GM21529 (cell line): ENCODE measurements at regions not wholly inside any gene's neighbourhood (a gene's known extent, or its start where the extent isn't known, plus 50 kb on each side); places are given as distances from the start of the nearest gene placed in this dataset.
"Not testable (repeated sequence)": the region's sequence is repeated elsewhere in the genome, so short reads cannot be mapped to it uniquely, and the experiment has no call there.

ENCODE experiments used
- ATAC-seq: cut with Tn5 transposase; IDR thresholded peaks from one replicate; pipeline ENCODE4 v1.9.1; 2021; ENCODE audit not compliant: unreplicated experiment

DNA sequence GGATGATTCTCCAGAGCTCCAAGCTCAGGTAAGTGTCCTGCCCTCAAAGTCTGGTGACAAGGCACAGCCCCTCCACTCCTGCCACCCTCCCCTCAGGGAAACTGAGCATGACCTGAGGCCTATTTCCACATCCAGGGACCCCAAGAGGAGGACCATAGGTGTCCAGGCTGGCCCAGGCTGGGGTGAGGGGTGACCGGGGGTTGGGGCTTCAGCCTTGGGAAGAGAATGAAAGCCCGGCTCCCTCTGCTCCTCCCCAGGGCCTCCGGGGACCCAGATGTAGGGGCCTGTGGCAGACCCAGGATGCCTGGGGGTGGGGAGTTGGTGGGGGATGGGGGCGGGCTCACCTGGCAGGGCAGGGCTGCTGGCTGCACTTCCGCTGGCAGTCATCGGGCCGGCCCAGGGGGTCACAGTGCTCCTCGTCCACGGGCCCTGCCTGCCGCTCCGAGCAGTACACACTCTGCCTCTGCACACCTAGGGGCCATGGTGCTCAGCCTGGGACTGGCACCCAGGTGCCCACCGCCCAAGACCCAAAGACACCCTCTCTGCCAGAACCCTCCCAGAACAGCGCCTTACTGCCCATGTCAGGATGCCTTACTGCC, 116.5 kb upstream of the AKAP13 start:
- not testable (repeated sequence) for ATAC-seq

DNA sequence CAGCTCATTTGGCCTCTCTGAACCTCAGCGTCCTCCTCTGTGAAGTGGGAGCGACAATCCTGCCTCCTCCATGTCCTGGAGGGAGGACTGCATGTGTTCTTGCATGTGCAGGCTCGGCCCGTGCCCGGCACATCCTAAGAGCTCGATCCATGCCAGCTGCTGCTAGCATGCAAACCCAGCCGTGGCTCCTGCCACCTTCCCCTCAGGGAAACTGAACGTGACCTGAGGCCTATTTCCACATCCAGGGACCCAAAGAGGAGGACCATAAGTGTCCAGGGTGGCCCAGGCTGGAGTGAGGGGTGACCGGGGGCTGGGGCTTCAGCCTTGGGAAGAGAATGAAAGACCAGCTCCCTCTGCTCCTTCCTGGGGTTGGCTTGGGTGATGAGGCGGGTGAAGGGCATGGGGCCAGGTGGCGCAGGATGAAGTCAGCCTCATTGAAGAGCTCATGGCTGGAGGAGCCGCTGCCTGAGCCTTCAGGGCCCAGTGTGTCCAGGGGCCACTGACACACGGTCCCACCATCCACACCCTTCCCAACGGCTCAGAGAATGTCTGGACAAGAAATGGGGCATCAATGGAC, 115.7 kb upstream of the AKAP13 start:
- not testable (repeated sequence) for ATAC-seq

DNA sequence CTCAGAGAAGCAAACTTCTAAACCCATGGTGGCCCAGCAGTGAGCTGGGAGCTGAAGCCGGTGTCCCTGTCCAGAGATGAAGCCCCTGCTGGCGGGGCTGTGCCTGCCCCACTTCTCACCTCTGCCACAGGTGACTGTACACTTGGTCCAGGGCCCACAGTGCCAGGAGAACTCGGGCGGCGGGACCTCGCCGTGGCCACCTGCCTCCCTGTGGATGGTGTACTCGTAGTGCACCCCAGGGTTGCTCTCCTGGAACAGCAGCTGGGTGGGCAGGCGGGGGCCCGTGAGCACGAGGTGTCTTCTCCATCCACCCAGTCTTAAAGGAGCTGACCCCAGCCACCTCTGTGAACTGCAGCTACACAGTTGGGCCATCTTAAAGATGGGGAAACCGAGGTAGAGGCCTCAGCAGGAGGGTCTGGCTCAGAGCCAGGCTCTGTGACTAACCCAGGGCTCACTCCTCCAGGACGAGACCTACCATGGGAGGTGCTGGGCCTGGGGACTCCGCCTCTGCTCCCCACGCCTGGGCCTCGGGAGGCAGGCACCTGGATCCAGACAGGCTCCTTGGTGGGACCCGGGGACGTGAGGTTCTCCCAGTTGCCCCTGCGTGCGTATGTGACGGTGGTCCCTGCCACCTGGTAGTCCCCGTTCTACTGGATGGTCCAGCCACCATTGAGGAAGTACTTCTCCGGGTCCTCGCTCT, 113.1 kb upstream of the AKAP13 start:
- ATAC-seq, result not testable (repeated sequence)

DNA sequence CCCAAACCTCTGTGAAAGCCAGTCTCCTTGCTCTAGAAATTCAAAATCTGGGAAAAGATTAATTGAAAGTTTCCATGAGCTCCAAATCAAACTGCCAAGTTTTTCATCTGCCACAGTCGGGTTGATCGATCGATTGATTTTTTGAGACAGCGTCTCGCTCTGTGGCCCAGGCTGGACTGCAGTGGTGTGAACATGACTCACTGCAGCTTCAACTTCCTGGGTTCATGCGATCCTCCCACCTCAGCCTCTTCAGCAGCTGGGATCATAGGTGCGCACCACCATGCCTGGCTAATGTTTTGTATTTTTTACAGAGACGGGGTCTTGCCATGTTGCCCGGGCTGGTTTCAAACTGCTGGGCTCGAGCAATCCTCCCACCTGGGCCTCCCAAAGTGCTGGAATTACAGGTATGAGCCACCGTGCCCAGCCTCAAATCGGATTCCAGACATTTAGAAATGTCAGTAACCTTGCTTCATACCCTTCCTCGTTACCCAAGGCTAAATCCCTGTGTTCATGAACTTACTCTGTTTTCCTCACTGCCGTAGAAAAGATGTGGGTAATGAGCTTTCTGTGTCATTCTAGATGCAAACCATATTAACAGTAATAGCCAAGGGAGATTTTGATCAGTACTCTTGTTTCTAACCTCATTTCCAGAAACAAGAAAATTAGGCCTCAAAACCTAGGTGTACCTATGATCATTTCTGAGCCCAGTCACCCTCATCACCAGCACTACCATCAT, 105.9 kb upstream of the AKAP13 start:
- no peak for ATAC-seq

DNA sequence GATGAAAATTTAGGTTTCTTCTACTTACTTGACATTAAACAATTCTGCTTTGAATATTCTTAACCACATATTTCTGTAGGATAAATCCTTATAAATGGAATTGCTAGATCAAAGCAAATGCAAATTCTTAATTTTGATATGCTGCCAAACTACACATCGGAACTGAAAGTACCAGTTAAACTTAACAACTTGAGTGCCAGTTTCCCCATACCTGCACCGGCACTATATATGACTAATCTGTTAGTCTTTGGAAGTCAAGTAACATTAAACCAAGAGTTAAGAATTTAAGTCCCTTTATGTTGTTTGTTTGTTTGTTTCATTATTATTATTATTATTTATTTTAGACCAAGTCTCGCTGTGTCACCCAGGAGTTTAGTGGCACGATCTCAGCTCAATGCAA, 103.9 kb upstream of the AKAP13 start:
- ATAC-seq, result no peak

GRCh38 chr15:85276921-85277320, 103.5 kb upstream of the AKAP13 start:
- no peak for ATAC-seq

DNA sequence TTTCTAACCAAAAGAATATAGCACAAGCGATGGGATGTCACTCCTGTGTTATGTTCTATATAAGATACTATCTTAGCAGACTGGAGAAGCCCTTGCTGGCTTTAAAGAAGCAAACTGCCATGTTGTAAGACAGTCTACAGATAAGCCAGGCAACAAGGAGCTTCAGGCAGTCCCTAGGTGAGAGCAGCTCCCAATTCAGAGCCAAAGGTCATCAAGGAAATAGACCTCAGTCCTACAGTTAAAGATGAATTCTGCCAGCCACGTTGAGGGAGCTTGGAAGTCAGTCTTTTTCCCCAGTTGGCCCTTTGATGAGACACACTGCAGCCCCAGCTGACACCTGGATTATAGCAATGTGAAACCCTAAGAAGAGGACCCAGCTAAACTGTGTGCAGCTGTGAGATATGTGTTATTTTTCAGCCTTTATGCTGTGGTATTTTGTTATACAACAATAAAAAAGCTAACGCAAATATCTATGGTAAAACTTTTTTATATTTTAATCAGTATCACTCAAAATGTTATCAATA, 102.5 kb upstream of the AKAP13 start:
- ATAC-seq, result no peak

GRCh38 chr15:85280203-85280602, 100.2 kb upstream of the AKAP13 start:
- peak; percentile 35 for ATAC-seq

- ATAC-seq, result no peak
These were observed 99.0 kb upstream of the AKAP13 start for GRCh38 chr15:85281293-85281882.

- ATAC-seq, result no peak
These were observed 97.8 kb upstream of the AKAP13 start for GRCh38 chr15:85282504-85283115.

- peak; percentile 89 for ATAC-seq
These were observed 96.6 kb upstream of the AKAP13 start for GRCh38 chr15:85283815-85284214.

GRCh38 chr15:85284497-85284896, 95.9 kb upstream of the AKAP13 start:
- ATAC-seq, result peak; percentile 73

DNA sequence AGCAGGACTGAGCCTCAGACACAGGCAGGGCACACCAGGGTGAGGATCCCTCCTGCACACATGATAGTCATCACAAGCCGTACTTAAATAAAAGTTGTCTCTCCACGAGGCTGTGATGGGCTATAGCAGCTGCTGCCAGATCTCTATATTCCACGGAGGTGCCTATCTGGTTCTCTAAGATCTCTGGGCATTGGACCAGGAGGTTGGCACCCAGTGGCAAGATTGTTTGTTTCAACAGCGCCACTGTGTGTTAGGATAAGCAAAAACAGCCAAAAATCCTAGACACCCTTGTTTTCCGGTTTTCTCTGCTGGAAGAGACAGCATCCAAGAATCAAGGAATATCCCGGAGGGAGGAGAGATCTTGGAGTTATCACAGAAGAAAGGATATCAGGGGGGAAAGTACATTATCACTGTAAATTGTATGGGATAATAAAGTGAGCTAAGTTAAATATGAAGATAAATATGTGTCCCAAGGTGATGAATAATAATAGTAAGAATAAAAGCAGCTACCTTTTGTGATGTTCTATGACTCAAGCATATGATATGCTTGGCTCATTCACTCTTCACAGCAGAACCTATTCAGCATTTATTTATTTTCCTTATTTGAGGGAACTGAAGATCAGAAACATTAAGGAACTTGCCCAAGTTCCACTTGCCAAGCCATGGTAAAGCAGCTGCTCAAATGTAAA, 90.6 kb upstream of the AKAP13 start:
- no peak for ATAC-seq

DNA sequence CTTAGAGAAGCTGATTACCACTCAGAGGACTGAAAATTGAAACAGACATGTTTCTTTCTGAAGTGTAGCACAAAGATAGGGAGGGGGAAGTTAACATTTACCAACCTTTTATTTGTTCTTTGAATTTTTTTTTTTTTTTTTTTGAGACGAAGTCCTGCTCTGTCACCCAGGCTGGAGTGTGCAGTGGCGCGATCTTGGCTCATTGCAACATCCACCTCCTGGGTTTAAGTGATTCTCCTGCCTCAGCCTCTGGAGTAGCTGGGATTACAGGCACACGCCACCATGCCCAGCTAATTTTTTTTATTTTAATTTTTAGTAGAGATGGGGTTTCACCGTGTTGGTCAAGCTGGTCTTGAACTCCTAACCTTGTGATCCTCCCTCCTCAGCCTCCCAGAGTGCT, 87.8 kb upstream of the AKAP13 start:
- not testable (repeated sequence) for ATAC-seq

GRCh38 chr15:85296615-85297402, 83.6 kb upstream of the AKAP13 start:
- ATAC-seq, result peak; percentile 88

GRCh38 chr15:85297537-85297936, 82.9 kb upstream of the AKAP13 start:
- no peak for ATAC-seq

DNA sequence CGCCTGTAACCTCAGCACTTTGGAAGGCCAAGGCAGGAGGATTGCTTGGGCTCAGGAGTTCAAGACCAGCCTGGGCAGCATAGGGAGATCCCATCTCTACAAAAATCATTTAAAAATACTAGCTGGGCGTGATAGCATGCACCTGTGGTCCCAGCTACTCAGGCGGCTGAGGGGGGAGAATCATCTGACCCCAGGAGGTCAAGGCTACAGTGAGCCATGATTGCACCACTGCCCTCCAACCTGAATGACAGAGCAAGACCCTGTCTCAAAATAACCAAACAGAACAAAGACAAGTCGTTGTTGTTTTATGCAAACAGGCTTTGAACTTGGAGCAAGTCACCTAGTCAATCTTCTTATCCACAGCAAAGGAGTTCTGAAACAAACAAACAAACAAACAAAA, 82.0 kb upstream of the AKAP13 start:
- no peak for ATAC-seq

GRCh38 chr15:85298941-85299340, 81.5 kb upstream of the AKAP13 start:
- ATAC-seq, result no peak

DNA sequence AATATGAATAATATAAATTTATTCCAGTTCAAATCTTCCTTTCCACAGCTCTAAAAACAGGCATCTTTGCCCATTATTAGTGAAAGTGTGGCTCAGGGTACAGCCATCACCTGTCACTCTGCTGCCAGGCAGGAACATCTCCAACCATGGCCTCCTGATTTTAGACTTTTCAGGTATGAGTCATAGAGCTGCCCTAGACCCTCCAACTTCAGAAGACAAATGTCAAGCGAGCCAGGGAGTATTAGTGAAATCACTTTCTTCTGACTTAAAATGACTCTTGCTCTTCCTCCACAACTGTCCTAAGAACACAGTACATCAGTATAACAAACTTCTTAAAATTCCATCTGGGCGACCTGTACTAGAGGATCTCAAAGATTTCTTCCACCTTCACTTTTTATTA, 78.1 kb upstream of the AKAP13 start:
- no peak for ATAC-seq
